Fibroblast of pulmonary artery (primary cell): ENCODE measurements at regions not wholly inside any gene's neighbourhood (a gene's known extent, or its start where the extent isn't known, plus 50 kb on each side); places are given as distances from the start of the nearest gene placed in this dataset.

Experiments
- DNase-seq: peaks from one replicate; pipeline ENCODE4 v3.0.0-alpha.2; 2010; ENCODE audit warnings: low read depth
- H3K4me3 ChIP-seq: replicated peaks from 2 replicates; pipeline ENCODE4 v1.5.1; 2011; ENCODE audit warnings: low read depth, mild to moderate bottlenecking, control low read depth, low read length, moderate library complexity
- TF ChIP-seq, protein P1 (sequence below): IDR thresholded peaks from 2 replicates; pipeline ENCODE4 v1.5.1; 2011; ENCODE audit warnings: mild to moderate bottlenecking, control low read depth, low read length, inconsistent platforms; ENCODE audit errors: missing control alignments

DNA sequence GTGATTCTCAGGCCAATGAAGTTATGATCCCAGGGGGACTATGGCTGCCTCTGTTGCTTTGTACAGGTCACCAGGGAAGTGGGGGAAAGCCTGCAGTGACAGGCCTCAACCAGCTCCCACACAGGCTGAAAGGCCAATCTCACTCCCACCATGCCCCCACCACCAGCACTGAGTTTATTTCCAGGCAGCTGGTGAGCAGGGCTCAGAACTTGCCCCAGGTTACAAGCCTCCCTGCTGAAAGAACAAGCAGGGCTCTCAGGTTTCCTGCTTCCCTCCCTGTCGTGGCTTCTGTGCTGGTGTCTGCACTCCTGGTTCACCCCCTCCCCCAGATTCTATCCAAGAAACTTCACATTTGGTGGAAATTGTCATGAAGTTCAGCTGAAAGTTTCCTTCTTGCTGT is 260.3 kb downstream of the CCDC59 start:
- TF ChIP-seq, protein P1, sequence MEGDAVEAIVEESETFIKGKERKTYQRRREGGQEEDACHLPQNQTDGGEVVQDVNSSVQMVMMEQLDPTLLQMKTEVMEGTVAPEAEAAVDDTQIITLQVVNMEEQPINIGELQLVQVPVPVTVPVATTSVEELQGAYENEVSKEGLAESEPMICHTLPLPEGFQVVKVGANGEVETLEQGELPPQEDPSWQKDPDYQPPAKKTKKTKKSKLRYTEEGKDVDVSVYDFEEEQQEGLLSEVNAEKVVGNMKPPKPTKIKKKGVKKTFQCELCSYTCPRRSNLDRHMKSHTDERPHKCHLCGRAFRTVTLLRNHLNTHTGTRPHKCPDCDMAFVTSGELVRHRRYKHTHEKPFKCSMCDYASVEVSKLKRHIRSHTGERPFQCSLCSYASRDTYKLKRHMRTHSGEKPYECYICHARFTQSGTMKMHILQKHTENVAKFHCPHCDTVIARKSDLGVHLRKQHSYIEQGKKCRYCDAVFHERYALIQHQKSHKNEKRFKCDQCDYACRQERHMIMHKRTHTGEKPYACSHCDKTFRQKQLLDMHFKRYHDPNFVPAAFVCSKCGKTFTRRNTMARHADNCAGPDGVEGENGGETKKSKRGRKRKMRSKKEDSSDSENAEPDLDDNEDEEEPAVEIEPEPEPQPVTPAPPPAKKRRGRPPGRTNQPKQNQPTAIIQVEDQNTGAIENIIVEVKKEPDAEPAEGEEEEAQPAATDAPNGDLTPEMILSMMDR = no peak
- no peak overlapping the region for H3K4me3 ChIP-seq
- no peak for DNase-seq

DNA sequence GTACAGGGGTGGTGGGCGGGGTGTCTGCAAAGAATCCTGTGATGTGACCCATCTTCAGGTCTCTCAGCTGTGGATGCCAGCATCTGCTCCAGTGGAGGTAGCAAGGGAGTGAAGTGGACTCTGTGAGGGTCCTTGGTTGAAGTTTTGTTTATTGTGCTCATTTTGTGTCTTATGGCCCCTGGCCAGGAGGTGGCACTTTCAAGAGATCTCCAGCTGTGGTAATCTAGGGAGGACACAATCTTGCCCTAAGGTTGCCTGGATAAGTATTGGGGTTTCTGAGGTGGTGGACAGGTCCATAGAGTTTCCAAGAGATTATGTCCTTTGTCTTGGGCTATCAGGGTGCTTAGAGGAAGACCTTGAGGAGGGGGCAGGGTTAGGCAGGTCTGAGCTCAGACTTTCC is 260.7 kb downstream of the CCDC59 start:
- TF ChIP-seq, protein P1 = no peak
- no peak overlapping the region for H3K4me3 ChIP-seq
- no peak for DNase-seq

DNA sequence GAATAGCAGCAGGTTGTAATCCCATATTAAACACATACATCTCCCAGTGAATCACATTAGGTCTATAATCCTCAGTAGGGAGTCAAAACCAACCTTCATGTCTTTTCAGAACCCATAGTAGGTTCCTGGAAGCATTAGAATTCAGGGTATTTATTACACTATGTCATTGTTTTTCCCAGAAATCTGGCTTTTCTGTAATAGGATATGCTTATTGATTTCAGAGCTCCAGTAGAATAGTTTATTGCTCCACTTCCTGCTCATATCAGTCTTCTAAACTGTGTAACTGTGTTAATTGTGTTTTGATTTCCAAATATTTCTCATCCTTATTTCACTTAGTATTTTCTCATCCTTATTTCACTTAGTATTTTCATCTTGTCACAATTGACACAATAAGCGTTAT is 268.0 kb downstream of the CCDC59 start:
- no peak overlapping the region for H3K4me3 ChIP-seq
- TF ChIP-seq, protein P1 = no peak
- DNase-seq = no peak

DNA sequence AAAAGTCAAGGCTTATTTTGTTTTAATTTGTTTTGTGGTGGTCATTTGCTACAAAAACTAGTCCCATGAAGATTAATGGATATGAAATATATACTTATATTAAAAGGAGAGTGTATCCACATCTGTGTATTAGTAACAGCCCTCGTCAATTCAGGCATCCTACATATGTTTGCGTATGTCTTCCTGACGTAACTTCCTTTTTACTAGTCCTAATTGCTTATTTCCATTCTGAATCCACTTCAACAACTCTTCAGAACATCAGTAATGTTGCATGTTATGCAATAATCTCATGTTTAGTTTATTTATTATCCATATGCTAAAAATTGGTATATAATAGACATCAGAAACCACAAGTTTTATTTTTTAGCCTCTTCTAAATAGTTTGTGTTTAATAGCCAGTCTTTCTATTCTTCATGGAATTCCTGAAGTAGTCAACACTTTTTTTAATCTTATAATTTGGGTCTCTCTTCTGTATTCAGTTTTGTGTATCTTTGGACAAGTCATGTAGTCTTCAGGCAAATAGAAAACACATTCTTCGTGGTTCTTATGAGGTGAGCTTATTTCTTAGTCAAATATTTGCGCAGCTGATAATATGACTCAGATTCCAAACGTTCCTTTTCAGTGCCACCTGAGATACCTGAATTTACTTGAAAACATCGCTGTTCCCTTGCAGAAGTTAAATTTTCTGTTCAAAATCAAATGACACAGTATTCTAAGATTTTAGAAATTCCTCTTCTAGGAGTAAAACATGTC is 268.6 kb downstream of the CCDC59 start:
- H3K4me3 ChIP-seq = no peak overlapping the region
- no peak for DNase-seq
- TF ChIP-seq, protein P1 = no peak

DNA sequence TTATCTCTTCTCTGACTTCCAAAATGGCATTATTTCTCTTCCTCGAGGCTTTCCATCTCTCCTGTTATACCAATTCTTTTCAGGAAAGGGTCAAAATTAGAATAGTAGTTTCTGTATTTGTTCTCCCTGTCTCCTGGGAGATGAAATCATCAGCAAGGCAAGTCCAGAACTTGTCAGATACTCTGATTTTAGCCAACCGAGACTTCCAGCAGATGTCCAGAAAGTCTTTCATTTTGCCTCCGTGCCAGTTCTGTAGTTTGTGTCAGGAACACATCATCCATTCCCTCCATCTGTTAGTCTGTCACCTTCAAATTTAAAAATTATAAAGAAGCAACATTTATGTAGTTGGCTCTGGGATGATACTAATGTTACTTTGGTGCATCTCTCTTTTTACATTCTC is 275.7 kb downstream of the CCDC59 start:
- DNase-seq = no peak
- no peak overlapping the region for H3K4me3 ChIP-seq
- TF ChIP-seq, protein P1 = no peak

DNA sequence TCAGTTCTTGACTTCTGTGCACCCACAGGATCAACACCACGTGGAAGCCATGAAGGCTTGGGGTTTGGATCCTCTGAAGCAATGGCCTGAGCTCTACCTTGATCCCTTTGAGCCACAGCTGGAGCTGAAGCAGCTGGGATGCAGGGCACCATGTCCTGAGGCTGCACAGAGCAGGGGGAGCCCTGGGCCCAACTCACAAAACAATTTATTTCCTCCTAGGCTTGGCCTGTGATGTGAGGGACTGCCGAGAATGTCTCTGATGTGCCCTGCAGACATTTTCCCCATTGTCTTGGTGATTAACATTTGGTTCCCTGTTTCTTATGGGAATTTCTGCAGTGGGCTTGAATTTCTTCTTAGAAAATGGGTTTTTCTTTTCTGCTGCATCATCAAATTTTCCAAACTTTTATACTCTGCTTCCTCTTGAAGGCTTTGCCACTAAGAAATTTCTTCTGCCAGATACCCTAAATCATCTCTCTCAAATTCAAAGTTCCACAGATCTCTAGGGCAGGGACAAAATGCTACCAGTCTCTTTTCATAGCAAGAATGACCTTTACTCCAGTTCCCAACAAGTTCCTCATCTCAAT is 288.2 kb downstream of the CCDC59 start:
- no peak overlapping the region for H3K4me3 ChIP-seq
- DNase-seq = no peak
- TF ChIP-seq, protein P1 = no peak

DNA sequence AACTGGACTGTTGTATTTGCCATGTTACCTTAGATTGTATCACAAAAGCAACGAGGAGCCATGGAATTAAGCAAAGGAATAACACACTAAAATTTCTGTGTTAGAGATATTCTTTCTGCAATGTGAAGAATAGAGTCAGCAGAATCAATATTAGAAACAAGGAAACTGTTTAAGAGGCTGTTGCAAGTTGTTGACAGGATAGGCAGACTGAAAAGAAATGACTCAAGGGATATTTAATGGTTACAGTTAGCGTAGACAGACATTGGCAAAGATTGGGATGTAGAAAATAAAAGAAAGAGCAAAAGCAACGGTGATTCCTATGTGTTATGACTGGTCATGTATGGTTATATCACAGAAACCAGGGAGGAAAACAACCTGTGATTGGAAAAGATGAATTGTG is 299.0 kb upstream of the PPFIA2 start:
- TF ChIP-seq, protein P1 = no peak
- no peak overlapping the region for H3K4me3 ChIP-seq
- DNase-seq = no peak
